Liver (tissue), 8 donors: ENCODE measurements at regions not wholly inside any gene's neighbourhood (a gene's known extent, or its start where the extent isn't known, plus 50 kb on each side); places are given as distances from the start of the nearest gene placed in this dataset.

Experiments used
- DNase-seq: peaks from one replicate; pipeline ENCODE4 v3.0.0-alpha.2; 2017; ENCODE audit warnings: low spot score
- H3K27ac ChIP-seq, 2 donors: one replicate each; pipeline ENCODE4 v1.7.0; 2013; ENCODE audit warnings: inconsistent platforms in 2 of 2, low read length in 2 of 2, control low read depth in 1 of 2, low read depth in 1 of 2, mild to moderate bottlenecking in 1 of 2
- H3K27me3 ChIP-seq, 4 donors: one replicate each; pipeline versions ENCODE4 v1.6.1 to v1.7.0; 2013; ENCODE audit warnings: low read length in 3 of 4, inconsistent platforms in 1 of 4, mild to moderate bottlenecking in 1 of 4, moderate library complexity in 1 of 4; ENCODE audit not compliant: control insufficient read depth in 4 of 4, insufficient read depth in 4 of 4
- H3K36me3 ChIP-seq, 4 donors: one replicate each; pipeline versions ENCODE4 v1.6.1 to v1.7.0; 2013; ENCODE audit warnings: low read length in 3 of 4, mild to moderate bottlenecking in 3 of 4, low read depth in 1 of 4, moderate library complexity in 1 of 4; ENCODE audit not compliant: control insufficient read depth in 4 of 4, insufficient read depth in 3 of 4
- H3K4me1 ChIP-seq, 4 donors: one replicate each; pipeline versions ENCODE4 v1.6.1 to v1.7.0; 2013; ENCODE audit warnings: low read length in 3 of 4, mild to moderate bottlenecking in 3 of 4, moderate library complexity in 1 of 4; ENCODE audit not compliant: control insufficient read depth in 4 of 4, insufficient read depth in 4 of 4
- H3K4me3 ChIP-seq, 3 donors: one replicate each; pipeline versions ENCODE4 v1.6.1 to v1.7.0; 2013; ENCODE audit warnings: low read length in 3 of 3, control low read depth in 1 of 3, low read depth in 1 of 3, mild to moderate bottlenecking in 1 of 3
- H3K9ac ChIP-seq, 2 donors: one replicate each; pipeline ENCODE4 v1.7.0; 2013; ENCODE audit warnings: low read length in 2 of 2, mild to moderate bottlenecking in 2 of 2, moderate library complexity in 2 of 2, control low read depth in 1 of 2, low read depth in 1 of 2
- H3K9me3 ChIP-seq, 4 donors: one replicate each; pipeline versions ENCODE4 v1.6.1 to v1.7.0; 2013; ENCODE audit warnings: low read length in 3 of 4; ENCODE audit not compliant: control insufficient read depth in 4 of 4
- ATF3 ChIP-seq: IDR thresholded peaks from 2 replicates; pipeline ENCODE4 v1.6.1; 2016; ENCODE audit warnings: antibody characterized with exemption
- CTCF ChIP-seq: fragments of 150-350 bp; IDR thresholded peaks from 2 replicates; pipeline ENCODE4 v1.5.1; 2017; ENCODE audit warnings: improper control_type of control experiment, low read depth, low read length; ENCODE audit not compliant: missing input control
- EGR1 ChIP-seq, 2 donors: IDR thresholded peaks; 2 replicates each; pipeline ENCODE4 v1.6.1; 2016 to 2018; ENCODE audit warnings: antibody characterized with exemption in 2 of 2, low read depth in 2 of 2
- FOXA1 ChIP-seq: IDR thresholded peaks from 2 replicates; pipeline ENCODE4 v1.6.1; 2016; ENCODE audit warnings: antibody characterized with exemption
- FOXA2 ChIP-seq: IDR thresholded peaks from 2 replicates; pipeline ENCODE4 v1.6.1; 2016; ENCODE audit warnings: antibody characterized with exemption
- GABPA ChIP-seq, 2 donors: IDR thresholded peaks in 1 of 2; conservative IDR thresholded peaks in 1 of 2; 2 replicates each; pipeline ENCODE4 v1.6.1; 2016; ENCODE audit warnings: antibody characterized with exemption in 2 of 2, mild to moderate bottlenecking in 1 of 2, moderate library complexity in 1 of 2
- HNF4A ChIP-seq, 2 donors: conservative IDR thresholded peaks; 2 replicates each; pipeline ENCODE4 v1.6.1; 2016; ENCODE audit warnings: antibody characterized with exemption in 2 of 2, mild to moderate bottlenecking in 2 of 2
- HNF4G ChIP-seq: IDR thresholded peaks from 2 replicates; pipeline ENCODE4 v1.6.1; 2016; ENCODE audit warnings: antibody characterized with exemption
- JUND ChIP-seq, 2 donors: IDR thresholded peaks; 2 replicates each; pipeline ENCODE4 v1.6.1; 2016; ENCODE audit warnings: antibody characterized with exemption in 2 of 2
- MAX ChIP-seq: IDR thresholded peaks from 2 replicates; pipeline ENCODE4 v1.6.1; 2016; ENCODE audit warnings: antibody characterized with exemption
- NR2F2 ChIP-seq: IDR thresholded peaks from 2 replicates; pipeline ENCODE4 v1.6.1; 2016; ENCODE audit warnings: antibody characterized with exemption
- RAD21 ChIP-seq, 2 donors: IDR thresholded peaks; 2 replicates each; pipeline ENCODE4 v1.6.1; 2016; ENCODE audit warnings: antibody characterized with exemption in 2 of 2, mild to moderate bottlenecking in 2 of 2
- REST ChIP-seq: IDR thresholded peaks from 2 replicates; pipeline ENCODE4 v1.6.1; 2016; ENCODE audit warnings: antibody characterized with exemption, mild to moderate bottlenecking
- SP1 ChIP-seq: IDR thresholded peaks from 2 replicates; pipeline ENCODE4 v1.6.1; 2018; ENCODE audit warnings: antibody characterized with exemption, mild to moderate bottlenecking
- YY1 ChIP-seq: IDR thresholded peaks from 2 replicates; pipeline ENCODE4 v1.6.1; 2016; ENCODE audit warnings: antibody characterized with exemption, mild to moderate bottlenecking
- ZBTB33 ChIP-seq: IDR thresholded peaks from 2 replicates; pipeline ENCODE4 v1.6.1; 2016; ENCODE audit warnings: antibody characterized with exemption
- WGBS: extraction: QIAGEN DNeasy Blood & Tissue Kit; methylation state at CpG from one replicate; pipeline ENCODE4 v1.1.7; 2013; 5-methylcytosine and 5-hydroxymethylcytosine counted together
- donor health status: healthy.
- donor health status: healthy.
- donor health status: healthy.
- donor health status: healthy.
- donor health status: healthy.

GRCh38 chr16:62177351-62178203 lies 141.3 kb upstream of the CDH8 start (continued):
- TF ChIP-seq FOXA2 = no peak
- TF ChIP-seq SP1 = no peak

GRCh38 chr16:62170642-62171041 lies 134.4 kb upstream of the CDH8 start:
- 68% methylated on average over 2 of the region's 2 CpGs for WGBS
- Histone ChIP-seq H3K9ac (no peak overlapping the region), H3K4me1 (no peaks in the 10 kb centered on the region), H3K27me3 (no peaks in the 10 kb centered on the region), H3K36me3 (no peaks in the 10 kb centered on the region), H3K4me3 (no peak overlapping the region), H3K27ac (no peak overlapping the region), H3K9me3 (no peaks in the 10 kb centered on the region)
- TF ChIP-seq REST (no peak), FOXA1 (no peak), SP1 (no peak), JUND (IDR thresholded peaks at IDR 0.05) (no peak), RAD21 (IDR thresholded peaks at IDR 0.05) (no peak), GABPA (IDR thresholded peaks at IDR 0.05 in 1 of 2, conservative IDR thresholded peaks at IDR 0.05 in 1 of 2) (no peak), ATF3 (no peak), MAX (no peak), NR2F2 (no peak), HNF4G (no peak), FOXA2 (no peak), EGR1 (IDR thresholded peaks at IDR 0.05; ENCODE audit: low read depth in 2 of 2) (no peak)
- no peak for DNase-seq

- TF ChIP-seq REST = no peak
- no peak for TF ChIP-seq YY1
- no peak for TF ChIP-seq JUND (IDR thresholded peaks at IDR 0.05)
- no peak for TF ChIP-seq RAD21 (IDR thresholded peaks at IDR 0.05)
- TF ChIP-seq CTCF = no peak
- no peak for TF ChIP-seq FOXA1
- no peak for TF ChIP-seq FOXA2
- TF ChIP-seq NR2F2 = no peak
- no peak for TF ChIP-seq HNF4A (conservative IDR thresholded peaks at IDR 0.05)
- no peak for TF ChIP-seq EGR1 (IDR thresholded peaks at IDR 0.05; ENCODE audit: low read depth in 2 of 2)
- TF ChIP-seq MAX = no peak
- no peak for TF ChIP-seq ZBTB33
- no peak for TF ChIP-seq SP1
- no peak for TF ChIP-seq HNF4G
- WGBS = 79% methylated on average over 1 of the region's 1 CpG
- Histone ChIP-seq H3K27ac (no peak overlapping the region), H3K9ac (no peak overlapping the region), H3K4me1 (no peaks in the 10 kb centered on the region), H3K27me3 (no peaks in the 10 kb centered on the region), H3K4me3 (no peak overlapping the region), H3K36me3 (no peaks in the 10 kb centered on the region), H3K9me3 (no peaks in the 10 kb centered on the region)
- no peak for DNase-seq
Observed at GRCh38 chr16:62167551-62167950, 131.3 kb upstream of the CDH8 start.
